ENCODE measurements at regions not wholly inside any gene's neighbourhood (a gene's known extent, or its start where the extent isn't known, plus 50 kb on each side); places are given as distances from the start of the nearest gene placed in this dataset.

DNA sequence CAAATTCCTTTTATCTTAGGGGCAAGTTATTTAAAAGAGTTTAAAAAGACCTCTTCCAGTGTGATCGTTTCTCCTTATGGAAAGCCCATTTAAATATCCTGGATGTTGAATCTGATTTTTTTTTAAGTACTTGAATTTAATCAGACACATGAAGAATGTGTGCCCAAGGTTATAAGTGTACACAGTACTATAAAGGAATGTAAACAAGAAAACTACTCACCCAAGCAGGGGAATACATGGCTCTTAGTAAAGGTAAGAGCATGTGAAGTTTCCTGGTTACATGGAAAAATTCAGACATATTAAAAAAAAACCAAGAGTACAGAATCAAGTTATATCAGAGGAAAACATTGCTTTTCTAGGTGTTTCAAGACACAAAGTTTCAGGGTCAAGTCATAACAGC lies 546.9 kb downstream of the MATN1 start:
- TF ChIP-seq TAF1 (IDR thresholded peaks at IDR 0.05; ENCODE audit: borderline replicate concordance, insufficient read depth, low read length) (no peak), FOXP2 (optimal IDR thresholded peaks at IDR 0.05; ENCODE audit: borderline replicate concordance, extremely low read depth, extremely low read length, insufficient read depth) (no peak), POLR2AphosphoS5 (IDR thresholded peaks at IDR 0.05; ENCODE audit: low read depth, low read length) (no peak), REST (IDR thresholded peaks at IDR 0.05; ENCODE audit: insufficient read depth in 1 of 2, low read depth in 2 of 2, low read length in 2 of 2) (no peak), SIN3A (IDR thresholded peaks at IDR 0.05; ENCODE audit: borderline replicate concordance, insufficient read depth, low read length) (no peak)

GRCh38 chr1:30174499-30174898 lies 548.9 kb downstream of the MATN1 start:
- TF ChIP-seq SIN3A (IDR thresholded peaks at IDR 0.05; ENCODE audit: borderline replicate concordance, insufficient read depth, low read length): no peak
- no peak for TF ChIP-seq POLR2AphosphoS5 (IDR thresholded peaks at IDR 0.05; ENCODE audit: low read depth, low read length)
- TF ChIP-seq REST (IDR thresholded peaks at IDR 0.05; ENCODE audit: insufficient read depth in 1 of 2, low read depth in 2 of 2, low read length in 2 of 2): no peak
- TF ChIP-seq FOXP2 (optimal IDR thresholded peaks at IDR 0.05; ENCODE audit: borderline replicate concordance, extremely low read depth, extremely low read length, insufficient read depth): no peak
- TF ChIP-seq TAF1 (IDR thresholded peaks at IDR 0.05; ENCODE audit: borderline replicate concordance, insufficient read depth, low read length): no peak

GRCh38 chr1:30173560-30173959 lies 549.8 kb downstream of the MATN1 start:
- TF ChIP-seq FOXP2 (optimal IDR thresholded peaks at IDR 0.05; ENCODE audit: borderline replicate concordance, extremely low read depth, extremely low read length, insufficient read depth): no peak
- TF ChIP-seq REST (IDR thresholded peaks at IDR 0.05; ENCODE audit: insufficient read depth in 1 of 2, low read depth in 2 of 2, low read length in 2 of 2): no peak
- TF ChIP-seq SIN3A (IDR thresholded peaks at IDR 0.05; ENCODE audit: borderline replicate concordance, insufficient read depth, low read length): no peak
- no peak for TF ChIP-seq POLR2AphosphoS5 (IDR thresholded peaks at IDR 0.05; ENCODE audit: low read depth, low read length)
- no peak for TF ChIP-seq TAF1 (IDR thresholded peaks at IDR 0.05; ENCODE audit: borderline replicate concordance, insufficient read depth, low read length)

DNA sequence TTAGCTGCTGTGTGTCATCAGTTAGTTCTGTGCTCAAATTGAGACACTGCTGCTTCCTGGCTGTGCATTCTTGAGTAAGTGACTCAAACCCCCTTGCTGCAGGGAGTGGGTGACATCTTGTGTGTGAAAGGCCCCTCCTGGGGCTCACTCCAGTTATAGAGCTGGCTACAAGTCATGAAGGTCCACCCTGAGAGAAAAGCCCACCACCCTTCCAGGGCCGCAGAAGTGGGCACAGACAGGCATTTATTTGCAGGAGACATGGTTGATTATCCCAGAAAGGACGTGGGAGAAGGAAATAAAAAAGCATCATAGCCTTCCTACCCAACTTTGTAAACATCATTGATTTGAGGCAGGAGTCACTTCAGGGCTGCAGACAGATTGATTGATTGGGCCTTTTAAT lies 550.6 kb downstream of the MATN1 start:
- no peak for TF ChIP-seq POLR2AphosphoS5 (IDR thresholded peaks at IDR 0.05; ENCODE audit: low read depth, low read length)
- no peak for TF ChIP-seq SIN3A (IDR thresholded peaks at IDR 0.05; ENCODE audit: borderline replicate concordance, insufficient read depth, low read length)
- TF ChIP-seq REST (IDR thresholded peaks at IDR 0.05; ENCODE audit: insufficient read depth in 1 of 2, low read depth in 2 of 2, low read length in 2 of 2): no peak
- no peak for TF ChIP-seq FOXP2 (optimal IDR thresholded peaks at IDR 0.05; ENCODE audit: borderline replicate concordance, extremely low read depth, extremely low read length, insufficient read depth)
- no peak for TF ChIP-seq TAF1 (IDR thresholded peaks at IDR 0.05; ENCODE audit: borderline replicate concordance, insufficient read depth, low read length)

DNA sequence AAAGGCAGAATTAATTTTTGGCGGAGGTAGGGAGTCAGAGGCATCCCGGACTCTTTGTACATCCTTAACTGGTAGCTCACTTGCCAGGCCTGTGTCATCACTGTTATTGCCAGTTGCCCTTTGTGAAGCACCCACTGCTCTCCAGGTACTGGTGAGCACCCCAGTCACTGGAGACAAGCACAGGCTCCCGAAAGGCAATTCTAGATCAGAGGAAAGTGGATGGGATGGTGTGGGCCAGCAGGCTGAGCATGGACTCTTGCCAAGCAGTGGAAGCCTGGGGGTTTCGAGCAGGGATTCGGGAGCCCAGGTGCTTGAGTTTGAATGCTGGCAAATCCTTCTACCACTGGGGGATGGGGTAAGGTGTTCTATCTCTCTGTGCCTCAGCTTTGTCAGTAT lies 551.1 kb downstream of the MATN1 start:
- TF ChIP-seq SIN3A (IDR thresholded peaks at IDR 0.05; ENCODE audit: borderline replicate concordance, insufficient read depth, low read length): no peak
- no peak for TF ChIP-seq TAF1 (IDR thresholded peaks at IDR 0.05; ENCODE audit: borderline replicate concordance, insufficient read depth, low read length)
- TF ChIP-seq POLR2AphosphoS5 (IDR thresholded peaks at IDR 0.05; ENCODE audit: low read depth, low read length): no peak
- no peak for TF ChIP-seq FOXP2 (optimal IDR thresholded peaks at IDR 0.05; ENCODE audit: borderline replicate concordance, extremely low read depth, extremely low read length, insufficient read depth)
- no peak for TF ChIP-seq REST (IDR thresholded peaks at IDR 0.05; ENCODE audit: insufficient read depth in 1 of 2, low read depth in 2 of 2, low read length in 2 of 2)

Data from PFSK-1 (cell line).